Loucy (cell line): ENCODE measurements at regions not wholly inside any gene's neighbourhood (a gene's known extent, or its start where the extent isn't known, plus 50 kb on each side); places are given as distances from the start of the nearest gene placed in this dataset.
"Not testable (repeated sequence)": the region's sequence is repeated elsewhere in the genome, so short reads cannot be mapped to it uniquely, and the experiment has no call there.

Source experiments
- H2AFZ ChIP-seq: fragments of 200-600 bp; sonication (generic); 2 replicates; pipeline ENCODE4 v1.6.0; 2016; ENCODE audit warnings: antibody characterized with exemption, mild to moderate bottlenecking, low read length, moderate library complexity
- H3F3A ChIP-seq: fragments of 200-600 bp; 2 replicates; pipeline ENCODE4 v1.6.0; 2016; ENCODE audit warnings: antibody characterized with exemption, low read depth, mild to moderate bottlenecking
- H3K27me3 ChIP-seq: fragments of 200-600 bp; sonication (generic); 2 replicates; pipeline ENCODE4 v1.6.1; 2014; ENCODE audit warnings: low read length, mild to moderate bottlenecking; ENCODE audit not compliant: insufficient read depth, poor library complexity, severe bottlenecking
- H3K36me3 ChIP-seq: fragments of 200-600 bp; sonication (generic); 2 replicates; pipeline ENCODE4 v1.6.1; 2016; ENCODE audit warnings: low read length; ENCODE audit not compliant: insufficient read depth
- H3K4me1 ChIP-seq: fragments of 200-600 bp; sonication (generic); 2 replicates; pipeline ENCODE4 v1.5.1; 2014; ENCODE audit warnings: low read length, mild to moderate bottlenecking; ENCODE audit not compliant: insufficient read depth, poor library complexity, severe bottlenecking
- H3K4me2 ChIP-seq: fragments of 200-600 bp; sonication (generic); 2 replicates; pipeline ENCODE4 v1.6.0; 2014; ENCODE audit warnings: antibody characterized with exemption, low read length, low read depth, mild to moderate bottlenecking; ENCODE audit not compliant: poor library complexity, severe bottlenecking
- H3K4me3 ChIP-seq: fragments of 200-600 bp; sonication (generic); 2 replicates; pipeline ENCODE4 v1.5.1; 2014; ENCODE audit warnings: low read length, mild to moderate bottlenecking, mixed read lengths; ENCODE audit not compliant: poor library complexity, severe bottlenecking
- H3K79me2 ChIP-seq: fragments of 200-600 bp; sonication (generic); 2 replicates; pipeline ENCODE4 v1.6.1; 2014; ENCODE audit warnings: low read length; ENCODE audit not compliant: insufficient read depth
- H3K9ac ChIP-seq: fragments of 200-600 bp; sonication (generic); 2 replicates; pipeline ENCODE4 v1.6.0; 2014; ENCODE audit warnings: mild to moderate bottlenecking, low read depth, low read length, moderate library complexity; ENCODE audit not compliant: poor library complexity, severe bottlenecking
- H3K9me2 ChIP-seq: fragments of 200-600 bp; sonication (generic); replicated peaks from 2 replicates; pipeline ENCODE4 v1.6.1; 2016; ENCODE audit warnings: low read depth, low read length, mixed read lengths
- H3K9me3 ChIP-seq: fragments of 200-600 bp; sonication (generic); 2 replicates; pipeline ENCODE4 v1.6.1; 2014; ENCODE audit warnings: mild to moderate bottlenecking, antibody characterized with exemption, low read length, low read depth; ENCODE audit not compliant: insufficient read depth
- H4K20me1 ChIP-seq: fragments of 200-600 bp; sonication (generic); 2 replicates; pipeline ENCODE4 v1.6.0; 2014; ENCODE audit warnings: antibody characterized with exemption, low read length, mild to moderate bottlenecking; ENCODE audit not compliant: insufficient read depth, poor library complexity, severe bottlenecking
- CTCF ChIP-seq: fragments of 200-600 bp; sonication (generic); conservative IDR thresholded peaks from 2 replicates; pipeline ENCODE4 v1.5.1; 2014; ENCODE audit warnings: mild to moderate bottlenecking, antibody characterized with exemption, low read length
- EZH2phosphoT487 ChIP-seq: fragments of 200-600 bp; IDR thresholded peaks from 2 replicates; pipeline ENCODE4 v1.6.1; 2018; ENCODE audit warnings: antibody characterized with exemption, mild to moderate bottlenecking, moderate library complexity, borderline replicate concordance

- Histone ChIP-seq H3K4me2 (no peak overlapping the region), H3K79me2 (no peaks in the 10 kb centered on the region), H3K9me3 (no peaks in the 10 kb centered on the region), H3F3A (no peaks in the 10 kb centered on the region), H4K20me1 (no peaks in the 10 kb centered on the region), H3K9me2 (no peaks in the 10 kb centered on the region), H3K9ac (no peak overlapping the region), H3K4me3 (no peak overlapping the region), H3K36me3 (no peaks in the 10 kb centered on the region), H2AFZ (no peak overlapping the region), H3K4me1 (no peaks in the 10 kb centered on the region), H3K27me3 (no peaks in the 10 kb centered on the region)
- TF ChIP-seq EZH2phosphoT487 (no peak), CTCF (no peak)
Measured at GRCh38 chr4:183011213-183011907, 87.7 kb upstream of the WWC2 start.

- Histone ChIP-seq H3K27me3 (no peaks in the 10 kb centered on the region), H2AFZ (no peak overlapping the region), H3K4me1 (no peaks in the 10 kb centered on the region), H4K20me1 (no peaks in the 10 kb centered on the region), H3K9me3 (no peaks in the 10 kb centered on the region), H3K9me2 (no peaks in the 10 kb centered on the region), H3K9ac (no peak overlapping the region), H3K4me2 (no peak overlapping the region), H3K79me2 (no peaks in the 10 kb centered on the region), H3K36me3 (no peaks in the 10 kb centered on the region), H3F3A (no peaks in the 10 kb centered on the region), H3K4me3 (no peak overlapping the region)
- no peak for TF ChIP-seq CTCF
- TF ChIP-seq EZH2phosphoT487: no peak
Measured at GRCh38 chr4:183008492-183008891, 90.6 kb upstream of the WWC2 start.

- not testable (repeated sequence) for H3K9me3 ChIP-seq, H3K36me3 ChIP-seq, H4K20me1 ChIP-seq, H3K79me2 ChIP-seq, H3F3A ChIP-seq, H3K4me1 ChIP-seq, H3K9ac ChIP-seq, H2AFZ ChIP-seq, H3K9me2 ChIP-seq, H3K4me3 ChIP-seq, H3K4me2 ChIP-seq, H3K27me3 ChIP-seq
Measured at GRCh38 chr4:183004370-183004769, 87.2 kb upstream of the DCTD start.

GRCh38 chr4:182994171-182994570 lies 77.0 kb upstream of the DCTD start:
- Histone ChIP-seq H3K4me1 (no peaks in the 10 kb centered on the region), H3K9me3 (no peaks in the 10 kb centered on the region), H2AFZ (no peak overlapping the region), H3K79me2 (no peaks in the 10 kb centered on the region), H3K4me3 (no peak overlapping the region), H3K36me3 (no peaks in the 10 kb centered on the region), H3K9me2 (no peaks in the 10 kb centered on the region), H3K9ac (no peak overlapping the region), H3F3A (no peaks in the 10 kb centered on the region), H3K27me3 (no peaks in the 10 kb centered on the region), H3K4me2 (no peak overlapping the region), H4K20me1 (no peaks in the 10 kb centered on the region)
- TF ChIP-seq EZH2phosphoT487 (no peak), CTCF (no peak)
